K562 (cell line): ENCODE measurements at regions not wholly inside any gene's neighbourhood (a gene's known extent, or its start where the extent isn't known, plus 50 kb on each side); places are given as distances from the start of the nearest gene placed in this dataset.
A peak's percentile ranks its signal among the peaks of the same experiment; 100 is the strongest.

Experiments used
- ATAC-seq: fragments of 200-7000 bp; cut with Tn5 transposase; 3 replicates; pipeline ENCODE4 v1.9.1; 2020; ENCODE audit warnings: moderate library complexity
- BruUV-seq: library from RNA; stranded (reverse); fragments of 400-500 nt; replicated peaks from 2 replicates; lab custom pipeline; 2021; lab: Mats Ljungman, UMichigan
- CTCF ChIA-PET: fragments of 300-600 bp; formaldehyde crosslinking; extraction: SDS; loops from one replicate; lab custom pipeline; 2021; ENCODE audit warnings: low intra/inter-chr PET ratio; lab: Yijun Ruan, JAX
- POLR2A ChIA-PET: fragments of 300-600, 350-650 bp; sonication (Branson Sonifier 250); formaldehyde crosslinking; extraction: SDS; loops from one replicate; lab custom pipeline; 2021; ENCODE audit warnings: antibody characterized with exemption, inconsistent platforms; lab: Yijun Ruan, JAX
- DNase-seq, 4 experiments: peaks; one replicate each; pipeline versions ENCODE4 v3.0.0 to v3.0.0-alpha.2; 2011 to 2018; ENCODE audit warnings: low spot score in 3 of 4, mixed read lengths in 3 of 4; ENCODE audit errors: extremely low read depth in 1 of 4
- FAIRE-seq: peaks from 2 replicates; lab custom pipeline; 2011; peaks lifted over from hg19 to GRCh38; lab: Jason Lieb, UNC
- H2AFZ ChIP-seq: 2 replicates; pipeline ENCODE4 v1.6.0; 2011; ENCODE audit warnings: low read depth, low read length, control low read depth, inconsistent platforms
- H3K27ac ChIP-seq: fragments of 200-600 bp; 3 replicates; pipeline ENCODE4 v1.8.0; 2011; ENCODE audit warnings: low read depth, mild to moderate bottlenecking, control low read depth, inconsistent platforms, low read length, moderate library complexity, mixed read lengths; ENCODE audit errors: extremely low read depth
- H3K27me3 ChIP-seq, 2 experiments: fragments of 300-600 bp in 1 of 2; 2 replicates in 1 of 2; 3 replicates in 1 of 2; pipeline versions ENCODE4 v1.6.0 to v1.8.0; 2011; ENCODE audit warnings: inconsistent platforms in 2 of 2, low read length in 2 of 2, mild to moderate bottlenecking in 1 of 2, mixed read lengths in 1 of 2, moderate library complexity in 1 of 2; ENCODE audit not compliant: control insufficient read depth in 2 of 2, insufficient read depth in 2 of 2
- H3K36me3 ChIP-seq: fragments of 300-600 bp; 3 replicates; pipeline ENCODE4 v1.8.0; 2011; ENCODE audit warnings: mild to moderate bottlenecking, low read length, inconsistent platforms; ENCODE audit not compliant: control insufficient read depth, insufficient read depth
- H3K4me1 ChIP-seq, 2 experiments: fragments of 200-600 bp in 1 of 2; replicated peaks in 1 of 2; 2 replicates in 1 of 2; 3 replicates in 1 of 2; pipeline versions ENCODE4 v1.5.1 to v1.8.0; 2011; ENCODE audit warnings: inconsistent platforms in 2 of 2, low read length in 2 of 2, mild to moderate bottlenecking in 1 of 2, mixed read lengths in 1 of 2, moderate library complexity in 1 of 2; ENCODE audit not compliant: control insufficient read depth in 2 of 2, insufficient read depth in 2 of 2
- H3K4me2 ChIP-seq: 2 replicates; pipeline ENCODE4 v1.6.1; 2011; ENCODE audit warnings: low read length, control low read depth, inconsistent platforms, mixed read lengths; ENCODE audit not compliant: insufficient read depth
- H3K4me3 ChIP-seq: fragments of 200-600 bp; sonication (generic), shearing (Covaris generic); 2 replicates; pipeline ENCODE4 v1.5.1; 2016; ENCODE audit warnings: control low read depth, inconsistent platforms
- H3K79me2 ChIP-seq: fragments of 200-600 bp; 3 replicates; pipeline ENCODE4 v1.8.0; 2011; ENCODE audit warnings: low read length, inconsistent platforms; ENCODE audit not compliant: control insufficient read depth, insufficient read depth
- H3K9ac ChIP-seq, 2 experiments: 2 replicates each; pipeline versions ENCODE4 v1.6.0 to v1.6.1; 2011; ENCODE audit warnings: low read depth in 2 of 2, low read length in 2 of 2, control low read depth in 1 of 2, inconsistent platforms in 1 of 2, mild to moderate bottlenecking in 1 of 2, mixed read lengths in 1 of 2; ENCODE audit not compliant: insufficient read depth in 1 of 2
- H3K9me1 ChIP-seq: one replicate; pipeline ENCODE4 v1.6.0; 2011; ENCODE audit warnings: inconsistent platforms, mild to moderate bottlenecking, low read length, moderate library complexity; ENCODE audit not compliant: control insufficient read depth, insufficient read depth
- H3K9me3 ChIP-seq: replicated peaks from 2 replicates; pipeline ENCODE4 v1.5.1; 2011; ENCODE audit warnings: low read depth, low read length, inconsistent platforms; ENCODE audit not compliant: control insufficient read depth, insufficient read depth
- H4K20me1 ChIP-seq: replicated peaks from 2 replicates; pipeline ENCODE4 v1.6.1; 2011; ENCODE audit warnings: low read length, inconsistent platforms, mixed read lengths; ENCODE audit not compliant: control insufficient read depth, insufficient read depth
- ATF3 ChIP-seq, 2 experiments: fragments of 450-650 bp in 1 of 2; sonication (generic) in 1 of 2; formaldehyde crosslinking in 1 of 2; IDR thresholded peaks in 1 of 2; conservative IDR thresholded peaks in 1 of 2; 2 replicates each; pipeline versions ENCODE4 v1.6.1 to v1.8.1; 2016 to 2023; ENCODE audit warnings: mild to moderate bottlenecking in 2 of 2, moderate library complexity in 2 of 2, inconsistent platforms in 1 of 2, missing genetic modification reagents in 1 of 2
- CBX3 ChIP-seq, 2 experiments: IDR thresholded peaks; 1 replicate in 1 of 2; 2 replicates in 1 of 2; pipeline ENCODE4 v1.6.1; 2012; ENCODE audit warnings: inconsistent platforms in 2 of 2, low read length in 2 of 2, borderline replicate concordance in 1 of 2, control low read depth in 1 of 2
- CXXC5 ChIP-seq: fragments of 250-450 bp; sonication (Bioruptor Pico); IDR thresholded peaks from 2 replicates; pipeline ENCODE4 v1.8.0; 2022; ENCODE audit warnings: inconsistent platforms, mild to moderate bottlenecking, moderate library complexity
- GTF3C2 ChIP-seq: IDR thresholded peaks from 3 replicates; pipeline ENCODE4 v1.6.1; 2011; ENCODE audit warnings: borderline replicate concordance, mild to moderate bottlenecking, moderate library complexity; ENCODE audit not compliant: insufficient read length; ENCODE audit errors: extremely low read depth
- HDAC3 ChIP-seq: fragments of 450-650 bp; IDR thresholded peaks from 2 replicates; pipeline ENCODE4 v1.6.1; 2018; ENCODE audit warnings: borderline replicate concordance, mild to moderate bottlenecking, moderate library complexity; ENCODE audit not compliant: partially characterized antibody
- MAZ ChIP-seq, 2 experiments: fragments of 450-650 bp in 1 of 2; sonication (generic) in 1 of 2; formaldehyde crosslinking; IDR thresholded peaks in 1 of 2; conservative IDR thresholded peaks in 1 of 2; 2 replicates each; pipeline versions ENCODE4 v1.4.0 to v1.5.0; 2020; ENCODE audit warnings: mild to moderate bottlenecking in 1 of 2, missing genetic modification reagents in 1 of 2
- MCM2 ChIP-seq: fragments of 450-650 bp; IDR thresholded peaks from 2 replicates; pipeline ENCODE4 v1.6.1; 2017; ENCODE audit warnings: low read depth, mild to moderate bottlenecking
- MED1 ChIP-seq: sonication (generic); formaldehyde crosslinking; IDR thresholded peaks from 2 replicates; pipeline ENCODE4 v1.8.1; 2023; ENCODE audit warnings: missing genetic modification reagents, borderline replicate concordance
- NR4A1 ChIP-seq, 2 experiments: fragments of 250-450 bp in 1 of 2; fragments of 450-650 bp in 1 of 2; sonication (Bioruptor Pico) in 1 of 2; IDR thresholded peaks; 2 replicates each; pipeline versions ENCODE4 v1.4.0 to v1.6.1; 2016 to 2020; ENCODE audit warnings: mild to moderate bottlenecking in 2 of 2, missing compliant biosample characterization in 1 of 2, missing genetic modification characterization in 1 of 2, moderate library complexity in 1 of 2
- SMARCC2 ChIP-seq: fragments of 450-650 bp; IDR thresholded peaks from 2 replicates; pipeline ENCODE4 v1.6.1; 2017; ENCODE audit warnings: antibody characterized with exemption, moderate library complexity, mild to moderate bottlenecking, low read depth
- TAF1 ChIP-seq: IDR thresholded peaks from 2 replicates; pipeline ENCODE4 v1.6.1; 2011; ENCODE audit warnings: mild to moderate bottlenecking, low read length, moderate library complexity; ENCODE audit not compliant: insufficient read depth, control insufficient read depth, severe bottlenecking; ENCODE audit errors: extremely low read depth
- TCF7L2 ChIP-seq: fragments of 150-350 bp; IDR thresholded peaks from 2 replicates; pipeline ENCODE4 v1.6.1; 2016; ENCODE audit warnings: low read depth, mild to moderate bottlenecking, low read length, moderate library complexity
- TFE3 ChIP-seq: fragments of 450-650 bp; formaldehyde crosslinking; IDR thresholded peaks from 2 replicates; pipeline ENCODE4 v1.4.0; 2020; ENCODE audit warnings: mild to moderate bottlenecking, mixed read lengths
- USF2 ChIP-seq: sonication (generic); formaldehyde crosslinking; IDR thresholded peaks from 2 replicates; pipeline ENCODE4 v1.5.0; 2020; ENCODE audit warnings: missing genetic modification reagents
- ZBTB17 ChIP-seq: fragments of 450-650 bp; formaldehyde crosslinking; IDR thresholded peaks from 2 replicates; pipeline ENCODE4 v1.4.0; 2020; ENCODE audit warnings: mild to moderate bottlenecking
- ZNF830 ChIP-seq: fragments of 250-450 bp; sonication (Bioruptor Pico); IDR thresholded peaks from 2 replicates; pipeline ENCODE4 v1.5.0; 2021; ENCODE audit warnings: mild to moderate bottlenecking
- in situ Hi-C: fragments of 300-500 bp; cut with MboI; formaldehyde crosslinking; loops from 4 replicates; pipeline ENCODE4 v1.15.0; 2018; ENCODE audit warnings: inconsistent platforms, mixed read lengths
- intact Hi-C: fragments of 100-400 bp; cut with micrococcal nuclease; formaldehyde crosslinking; loops from 2 replicates; pipeline ENCODE4 v1.14.2; 2022

GRCh38 chr7:84855758-84856157 lies 331.1 kb downstream of the SEMA3D start:
- Histone ChIP-seq H2AFZ (no peak overlapping the region), H3K9me3 (no peaks in the 10 kb centered on the region; the same call in 1 of the 2 replicates), H3K4me2 (no peak overlapping the region), H4K20me1 (no peaks in the 10 kb centered on the region), H3K4me1 (no peaks in the 10 kb centered on the region), H3K79me2 (peaks cover 4% of the 10 kb centered on the region; the same call in 2 of the 3 replicates), H3K27ac (no peak overlapping the region), H3K4me3 (no peak overlapping the region), H3K9me1 (no peaks in the 10 kb centered on the region), H3K9ac (no peak overlapping the region), H3K27me3 (no peaks in the 10 kb centered on the region), H3K36me3 (peaks cover 18% of the 10 kb centered on the region; the same call in 2 of the 3 replicates)
- ChIA-PET CTCF (no interaction called here), POLR2A (no interaction called here)
- no TSS peak for BruUV-seq
- ATAC-seq (peak; percentile 60), FAIRE-seq (no peak), DNase-seq (no peak)
- intact Hi-C loops (no loop called here), in situ Hi-C loops (no loop called here)
- TF ChIP-seq MCM2: no peak
- no peak for TF ChIP-seq TAF1
- no peak for TF ChIP-seq NR4A1 (CRISPR knock-in tag; IDR thresholded peaks at IDR 0.05)
- TF ChIP-seq NR4A1 (tag; IDR thresholded peaks at IDR 0.05): no peak
- no peak for TF ChIP-seq MAZ (CRISPR knock-in tag; conservative IDR thresholded peaks at IDR 0.05 in 1 of 2, IDR thresholded peaks at IDR 0.05 in 1 of 2)
- TF ChIP-seq USF2 (CRISPR knock-in tag): no peak
- TF ChIP-seq GTF3C2: no peak
- no peak for TF ChIP-seq ZBTB17
- TF ChIP-seq TCF7L2: no peak
- TF ChIP-seq SMARCC2: no peak
- TF ChIP-seq ZNF830 (CRISPR knock-in tag): no peak
- TF ChIP-seq TFE3: no peak
- no peak for TF ChIP-seq CXXC5 (CRISPR knock-in tag)
- TF ChIP-seq ATF3 (IDR thresholded peaks at IDR 0.05): no peak
- TF ChIP-seq ATF3 (CRISPR knock-in tag; conservative IDR thresholded peaks at IDR 0.05): no peak
- TF ChIP-seq HDAC3: no peak
- TF ChIP-seq CBX3 (IDR thresholded peaks at IDR 0.05; ENCODE audit: borderline replicate concordance in 1 of 2, low read length in 2 of 2): no peak
- no peak for TF ChIP-seq MED1
